IPS-11a (cell line): ENCODE measurements at regions not wholly inside any gene's neighbourhood (a gene's known extent, or its start where the extent isn't known, plus 50 kb on each side); places are given as distances from the start of the nearest gene placed in this dataset.
"Not testable (repeated sequence)": the region's sequence is repeated elsewhere in the genome, so short reads cannot be mapped to it uniquely, and the experiment has no call there.

ENCODE experiments used
- H3K4me3 ChIP-seq: one replicate; pipeline ENCODE4 v1.5.1; 2013; ENCODE audit warnings: low read depth, low read length, control low read depth

GRCh38 chr7:69467826-69468225 lies 130.4 kb upstream of the AUTS2 start:
- no peak overlapping the region for H3K4me3 ChIP-seq

DNA sequence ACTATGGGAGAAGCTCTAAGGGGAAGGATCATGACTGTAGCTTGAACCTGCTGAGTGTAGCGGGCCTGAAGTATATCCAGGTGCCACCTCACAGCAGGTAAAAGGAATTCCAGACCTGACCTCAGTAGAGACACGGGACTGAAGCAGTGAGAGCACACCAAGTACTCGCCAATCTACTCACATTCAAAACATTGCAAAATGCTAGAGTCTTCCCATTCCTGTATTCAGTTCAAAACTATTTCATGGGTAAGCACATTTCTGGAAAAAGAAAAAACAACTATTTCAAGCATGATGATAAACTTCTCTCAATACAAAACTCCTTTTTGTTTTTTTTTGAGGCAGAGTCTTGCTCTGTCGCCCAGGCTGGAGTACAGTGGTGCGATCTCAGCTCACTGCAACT lies 121.9 kb upstream of the AUTS2 start:
- no peak overlapping the region for H3K4me3 ChIP-seq

GRCh38 chr7:69482676-69483075 lies 115.6 kb upstream of the AUTS2 start:
- H3K4me3 ChIP-seq, result no peak overlapping the region

DNA sequence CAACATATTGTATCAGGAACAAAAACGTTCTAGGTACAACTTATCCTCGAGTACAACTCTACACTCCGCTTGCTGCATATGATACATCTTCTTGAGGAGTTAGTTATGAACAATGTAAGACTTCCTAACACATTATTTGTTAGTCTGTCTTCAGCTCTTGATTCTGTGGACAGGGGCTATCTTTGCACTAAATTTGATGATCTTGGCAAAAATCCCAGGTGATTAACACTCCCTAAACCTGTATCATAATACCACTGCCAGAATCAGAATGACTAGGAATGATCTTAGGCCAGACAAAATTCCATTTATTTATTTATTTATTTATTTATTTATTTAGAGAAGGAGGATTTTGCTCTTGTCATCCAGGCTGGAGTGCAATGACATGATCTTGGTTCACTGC lies 108.7 kb upstream of the AUTS2 start:
- no peak overlapping the region for H3K4me3 ChIP-seq

GRCh38 chr7:69498671-69499070 lies 99.6 kb upstream of the AUTS2 start:
- H3K4me3 ChIP-seq, result no peak overlapping the region

DNA sequence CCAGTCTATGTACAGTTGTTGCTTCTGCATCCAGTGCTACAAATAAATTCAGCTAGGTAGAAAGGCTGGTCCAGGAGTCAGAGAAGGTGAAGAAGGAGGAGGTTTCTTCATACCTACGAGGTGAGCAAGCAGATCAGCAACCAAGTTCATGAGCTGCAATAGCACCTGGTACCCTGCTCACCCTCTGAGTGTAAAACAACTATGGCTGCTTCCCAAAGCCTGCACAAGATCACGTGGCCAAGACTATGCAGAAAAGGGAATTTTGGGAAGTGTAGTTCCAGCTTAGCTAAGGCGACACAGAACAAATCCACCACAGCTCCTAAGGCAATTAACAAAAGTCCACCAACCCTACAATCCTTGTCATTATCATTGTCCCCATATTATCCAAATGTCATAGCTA lies 95.9 kb upstream of the AUTS2 start:
- H3K4me3 ChIP-seq, result no peak overlapping the region

DNA sequence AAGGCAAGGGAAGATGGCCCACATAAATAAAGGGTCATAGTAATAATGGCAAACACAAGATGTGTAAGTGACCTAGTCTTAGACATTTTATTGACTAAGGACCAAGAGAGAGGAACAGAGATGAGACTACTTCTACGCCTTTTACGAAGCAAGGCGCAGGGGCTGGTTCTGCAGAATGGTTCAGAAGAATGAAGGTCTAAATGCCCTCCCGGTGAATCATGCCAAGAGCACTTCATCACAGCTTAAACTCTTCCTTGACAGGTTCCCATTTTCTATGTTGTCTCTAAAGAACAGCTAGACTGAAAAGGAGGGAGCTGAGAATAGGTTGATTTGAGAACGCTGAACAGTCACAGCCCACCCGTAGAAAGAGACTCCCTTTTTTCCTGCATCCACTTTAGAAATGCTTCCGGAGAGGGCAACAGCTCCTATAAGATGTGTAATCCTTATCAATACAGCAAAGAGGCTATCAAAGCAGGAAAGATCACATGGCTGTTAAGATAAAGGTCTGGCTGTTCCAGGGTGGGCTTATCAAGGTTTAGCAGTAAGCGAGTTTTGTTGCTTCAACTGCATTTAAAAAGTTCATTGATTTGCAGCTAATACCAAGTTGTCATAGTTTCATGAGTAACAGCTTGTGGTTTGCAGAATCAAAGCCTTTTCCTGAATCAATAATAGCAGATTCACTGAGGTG lies 93.4 kb upstream of the AUTS2 start:
- no peak overlapping the region for H3K4me3 ChIP-seq

DNA sequence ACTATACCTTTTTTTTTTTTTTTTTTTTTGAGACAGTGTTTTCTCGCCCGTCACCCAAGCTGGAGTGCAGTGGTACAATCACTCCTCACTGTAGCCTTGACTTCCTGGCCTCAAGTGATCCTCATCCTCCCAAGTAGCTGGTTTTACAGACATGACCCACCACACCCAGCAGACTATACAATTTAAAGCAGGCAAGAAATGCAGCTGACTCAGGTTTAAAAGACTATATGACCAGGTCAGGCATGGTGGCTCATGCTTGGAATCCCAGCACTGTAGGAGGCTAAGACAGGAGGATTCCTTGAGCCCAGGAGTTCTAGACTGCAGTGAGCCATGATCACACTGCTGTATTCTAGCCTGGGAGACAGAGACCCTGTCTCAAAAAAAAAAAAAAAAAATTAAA lies 89.5 kb upstream of the AUTS2 start:
- no peak overlapping the region for H3K4me3 ChIP-seq

GRCh38 chr7:69510114-69510513 lies 88.2 kb upstream of the AUTS2 start:
- no peak overlapping the region for H3K4me3 ChIP-seq

- H3K4me3 ChIP-seq, result no peak overlapping the region
Observed at GRCh38 chr7:69515495-69516212, 82.6 kb upstream of the AUTS2 start.

GRCh38 chr7:69516238-69516820 lies 81.9 kb upstream of the AUTS2 start:
- H3K4me3 ChIP-seq, result no peak overlapping the region

- no peak overlapping the region for H3K4me3 ChIP-seq
Observed at GRCh38 chr7:69517985-69518704, 80.1 kb upstream of the AUTS2 start.

DNA sequence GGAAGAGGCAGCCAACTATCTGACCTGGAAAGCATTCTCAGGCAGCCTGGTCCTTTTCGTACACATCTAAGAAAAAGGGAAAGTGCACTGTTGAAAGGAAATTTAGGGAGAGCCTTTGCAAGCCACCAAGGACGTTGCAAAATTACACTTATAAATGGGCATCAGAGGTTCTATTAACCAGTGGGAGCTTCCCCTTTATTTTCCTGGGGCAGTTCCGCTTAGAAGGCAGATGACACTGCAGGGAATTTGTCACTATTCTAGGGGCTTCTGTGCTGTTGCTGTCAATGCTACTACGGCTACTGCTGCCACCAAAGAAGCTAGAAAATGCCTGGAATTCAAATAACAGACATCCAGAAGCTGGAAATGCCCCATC lies 79.6 kb upstream of the AUTS2 start:
- no peak overlapping the region for H3K4me3 ChIP-seq

GRCh38 chr7:69526570-69526969 lies 71.7 kb upstream of the AUTS2 start:
- no peak overlapping the region for H3K4me3 ChIP-seq

- no peak overlapping the region for H3K4me3 ChIP-seq
Observed at GRCh38 chr7:69527706-69528105, 70.6 kb upstream of the AUTS2 start.

DNA sequence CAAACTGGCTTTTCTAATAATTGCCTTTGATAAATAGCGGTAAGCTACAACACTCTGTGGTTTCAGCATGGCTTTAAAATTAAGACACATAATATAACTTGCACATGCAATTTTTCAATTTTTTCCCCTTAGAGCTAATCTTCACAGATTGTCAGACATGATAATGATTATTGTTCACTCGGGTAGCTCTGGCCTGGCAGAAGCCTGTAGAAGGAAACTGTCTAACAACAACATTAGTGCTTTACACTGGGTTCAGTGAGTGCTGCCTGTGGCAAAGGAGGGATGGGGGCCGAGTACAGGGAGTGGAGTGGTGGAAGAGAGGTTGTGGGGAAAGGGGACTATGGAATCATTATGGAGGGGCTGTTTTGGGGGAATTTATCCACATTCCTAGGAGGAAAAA lies 67.2 kb upstream of the AUTS2 start:
- no peak overlapping the region for H3K4me3 ChIP-seq

DNA sequence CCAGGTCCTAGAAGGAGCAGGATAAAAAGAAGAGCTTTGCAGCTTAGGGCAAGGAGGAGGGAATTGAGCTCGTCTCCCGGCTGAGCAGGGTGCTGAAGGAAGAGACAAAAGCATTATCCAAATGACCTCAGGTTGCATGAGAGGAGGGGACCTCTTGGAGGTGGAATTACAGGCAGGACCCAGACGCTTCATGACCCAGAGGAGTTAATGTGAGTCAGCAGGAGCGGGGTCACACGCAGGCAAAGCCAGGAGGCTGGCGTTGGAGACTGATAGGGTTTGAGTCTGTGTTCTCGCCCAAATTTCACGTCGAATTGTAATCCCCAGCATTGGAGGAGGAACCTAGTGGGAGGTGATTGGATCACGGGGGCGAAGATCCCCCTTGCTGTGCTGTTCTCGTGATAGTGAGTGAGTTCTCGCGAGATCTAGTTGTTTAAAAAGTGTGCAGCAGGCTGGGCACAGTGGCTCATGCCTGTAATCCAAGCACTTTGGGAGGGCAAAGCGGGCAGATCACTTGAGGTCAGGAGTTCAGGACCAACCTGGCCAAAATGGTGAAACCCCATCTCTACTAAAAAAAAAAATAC lies 63.7 kb upstream of the AUTS2 start:
- H3K4me3 ChIP-seq, result no peak overlapping the region

DNA sequence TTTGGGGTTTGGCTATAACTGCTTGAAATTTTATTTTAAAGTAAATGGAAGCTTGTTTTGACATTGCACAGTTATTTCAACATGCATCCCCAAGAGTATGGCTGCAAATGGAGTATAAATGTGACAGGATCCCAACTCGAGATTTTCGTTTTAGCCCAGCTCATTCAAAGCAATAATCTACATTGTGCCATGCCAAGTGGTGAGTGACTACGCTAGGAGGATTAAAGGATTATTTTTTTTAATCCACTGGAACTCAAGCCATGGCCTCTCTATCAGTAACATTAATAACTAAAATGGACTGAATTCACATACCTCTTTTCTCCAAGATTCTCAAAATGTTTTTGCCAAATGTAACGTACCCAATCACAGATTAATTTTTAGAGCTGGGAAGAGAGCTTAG lies 60.6 kb upstream of the AUTS2 start:
- H3K4me3 ChIP-seq, result no peak overlapping the region

DNA sequence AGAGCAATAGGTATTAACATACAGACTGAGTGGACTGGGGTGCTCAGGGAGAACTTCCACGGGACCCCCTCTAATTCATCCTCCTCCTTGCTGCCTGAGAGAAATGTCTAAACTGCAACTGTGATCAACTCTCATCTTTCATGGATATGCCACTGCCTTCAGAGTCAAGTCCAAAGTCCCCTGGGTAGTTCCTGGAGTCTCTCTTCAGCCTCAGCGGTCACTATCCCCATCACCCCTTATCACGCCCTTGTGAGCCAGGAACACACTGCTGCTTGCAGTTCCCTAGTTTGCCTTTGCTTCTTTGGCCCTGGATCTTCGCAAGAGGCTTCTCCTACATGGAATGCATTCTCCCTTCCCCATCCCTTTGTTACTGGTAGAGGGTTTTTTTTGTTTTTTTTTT lies 58.7 kb upstream of the AUTS2 start:
- no peak overlapping the region for H3K4me3 ChIP-seq

DNA sequence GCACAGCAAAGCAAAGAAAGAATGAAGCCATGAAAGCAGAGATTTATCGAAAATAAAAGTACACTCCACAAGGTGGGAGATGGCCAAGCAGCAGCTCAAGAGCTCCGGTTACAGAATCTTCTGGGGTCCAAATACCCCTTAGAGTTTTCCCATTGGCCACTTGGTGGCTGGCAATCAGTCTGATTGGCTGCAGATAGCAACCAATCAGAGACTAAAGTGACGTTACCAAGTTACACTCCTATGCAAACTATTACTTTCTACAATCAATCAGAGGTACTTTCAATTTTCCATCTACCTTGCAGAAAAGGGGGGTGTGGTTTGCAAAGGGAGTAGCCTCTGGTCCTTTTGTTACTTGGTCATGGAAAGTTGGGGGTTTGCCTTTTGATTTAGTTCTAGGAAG lies 58.0 kb upstream of the AUTS2 start:
- no peak overlapping the region for H3K4me3 ChIP-seq

GRCh38 chr7:69541779-69542432 lies 56.4 kb upstream of the AUTS2 start:
- H3K4me3 ChIP-seq, result not testable (repeated sequence)
